B cell (primary cell): ENCODE measurements at regions not wholly inside any gene's neighbourhood (a gene's known extent, or its start where the extent isn't known, plus 50 kb on each side); places are given as distances from the start of the nearest gene placed in this dataset.

Source experiments
- ATAC-seq: fragments of 200-7000 bp; cut with Tn5 transposase; one replicate; pipeline ENCODE4 v1.10.0; 2021; ENCODE audit warnings: low read depth, mild to moderate bottlenecking, moderate number of reproducible peaks, moderate library complexity
- CTCF ChIA-PET: fragments of 350-600 bp; sonication (Branson Sonifier 250); formaldehyde crosslinking; loops from one replicate; lab custom pipeline; 2021; ENCODE audit warnings: antibody characterized with exemption, inconsistent platforms; lab: Charles Lee
- POLR2A ChIA-PET: fragments of 350-600 bp; sonication (Branson Sonifier 250); formaldehyde crosslinking; loops from one replicate; lab custom pipeline; 2021; ENCODE audit warnings: antibody characterized with exemption; lab: Charles Lee
- DNase-seq: peaks from one replicate; pipeline ENCODE4 v3.0.0; 2013
- H2AFZ ChIP-seq: 2 replicates; pipeline ENCODE4 v1.6.1; 2012; ENCODE audit warnings: mild to moderate bottlenecking, low read depth, low read length; ENCODE audit not compliant: insufficient read depth, poor library complexity, severe bottlenecking
- H3K27ac ChIP-seq, 2 donors: 1 replicate in 1 of 2; 2 replicates in 1 of 2; pipeline ENCODE4 v1.5.1; 2012 to 2013; ENCODE audit warnings: low read length in 2 of 2, mild to moderate bottlenecking in 2 of 2, moderate library complexity in 1 of 2
- H3K27me3 ChIP-seq, 4 experiments: fragments of 200-600 bp in 1 of 4; sonication (generic) in 1 of 4; replicated peaks in 1 of 4; 1 replicate in 2 of 4; 2 replicates in 2 of 4; pipeline versions ENCODE4 v1.6.1 to v1.7.0; 2013 to 2016; ENCODE audit warnings: low read length in 3 of 4, mild to moderate bottlenecking in 2 of 4, mixed read lengths in 1 of 4, moderate library complexity in 1 of 4; ENCODE audit not compliant: insufficient read depth in 4 of 4, control insufficient read depth in 3 of 4; ENCODE audit errors: control extremely low read depth in 1 of 4
- H3K36me3 ChIP-seq, 2 experiments: replicated peaks in 1 of 2; 1 replicate in 1 of 2; 2 replicates in 1 of 2; pipeline versions ENCODE4 v1.6.1 to v1.7.1; 2013; ENCODE audit warnings: low read length in 1 of 2; ENCODE audit not compliant: insufficient read depth in 2 of 2, control insufficient read depth in 1 of 2; ENCODE audit errors: control extremely low read depth in 1 of 2, extremely low read depth in 1 of 2
- H3K4me1 ChIP-seq, 2 donors: fragments of 200-600 bp in 1 of 2; sonication (generic) in 1 of 2; 1 replicate in 1 of 2; 2 replicates in 1 of 2; pipeline versions ENCODE4 v1.5.1 to v1.6.1; 2013 to 2017; ENCODE audit warnings: low read length in 2 of 2; ENCODE audit not compliant: control insufficient read depth in 2 of 2, insufficient read depth in 2 of 2
- H3K4me2 ChIP-seq: replicated peaks from 2 replicates; pipeline ENCODE3; 2012; ENCODE audit warnings: mild to moderate bottlenecking, low read depth, low read length; ENCODE audit not compliant: poor library complexity, severe bottlenecking
- H3K4me3 ChIP-seq, 5 experiments: fragments of 200-600 bp in 1 of 5; sonication (generic) in 1 of 5; 1 replicate in 3 of 5; 2 replicates in 2 of 5; pipeline versions ENCODE4 v1.5.1 to v1.7.0; 2011 to 2016; ENCODE audit warnings: low read length in 4 of 5, mild to moderate bottlenecking in 4 of 5, low read depth in 2 of 5, control low read depth in 1 of 5, moderate library complexity in 1 of 5; ENCODE audit not compliant: insufficient read depth in 1 of 5; ENCODE audit errors: control extremely low read depth in 1 of 5, extremely low read depth in 1 of 5
- H3K79me2 ChIP-seq: fragments of 200-600 bp; sonication (generic); one replicate; pipeline ENCODE4 v1.6.0; 2016; ENCODE audit warnings: low read length; ENCODE audit not compliant: control insufficient read depth, insufficient read depth
- H3K9ac ChIP-seq: fragments of 200-600 bp; sonication (generic); 2 replicates; pipeline ENCODE4 v1.6.1; 2017; ENCODE audit warnings: mild to moderate bottlenecking, low read length, moderate library complexity
- H3K9me3 ChIP-seq, 3 donors: one replicate each; pipeline versions ENCODE4 v1.6.1 to v1.7.1; 2013; ENCODE audit warnings: low read length in 2 of 3; ENCODE audit not compliant: control insufficient read depth in 2 of 3, insufficient read depth in 1 of 3; ENCODE audit errors: control extremely low read depth in 1 of 3
- H4K20me1 ChIP-seq: 2 replicates; pipeline ENCODE4 v1.6.0; 2012; ENCODE audit warnings: mild to moderate bottlenecking, low read length; ENCODE audit not compliant: insufficient read depth, control insufficient read depth, poor library complexity, severe bottlenecking
- H3K27ac Mint-ChIP-seq: one replicate; pipeline ENCODE4 v1.8.0; 2021; ENCODE audit warnings: mixed read lengths
- H3K27me3 Mint-ChIP-seq: one replicate; pipeline ENCODE4 v1.8.0; 2021; ENCODE audit warnings: mixed read lengths
- H3K4me1 Mint-ChIP-seq: one replicate; pipeline ENCODE4 v1.8.0; 2021; ENCODE audit warnings: mixed read lengths
- H3K4me3 Mint-ChIP-seq: one replicate; pipeline ENCODE4 v1.8.0; 2021; ENCODE audit warnings: mixed read lengths
- H3K9me3 Mint-ChIP-seq: one replicate; pipeline ENCODE4 v1.8.0; 2022; ENCODE audit warnings: mixed read lengths; ENCODE audit not compliant: insufficient read depth
- EZH2 ChIP-seq: IDR thresholded peaks from 2 replicates; pipeline ENCODE4 v1.6.1; 2012; ENCODE audit warnings: borderline replicate concordance, low read depth, mild to moderate bottlenecking, moderate library complexity, low read length; ENCODE audit not compliant: insufficient read depth, poor library complexity, severe bottlenecking
- WGBS: methylation state at CpG from one replicate; pipeline ENCODE4 v1.1.5; 2013; ENCODE audit warnings: missing lambda C conversion rate; ENCODE audit not compliant: insufficient coverage; 5-methylcytosine and 5-hydroxymethylcytosine counted together
- intact Hi-C: fragments of 100-400 bp; cut with micrococcal nuclease; formaldehyde crosslinking; loops from one replicate; pipeline ENCODE4 v1.10.0; 2022
- TF ChIP-seq, protein P1 (sequence below): fragments of 200-600 bp; IDR thresholded peaks from one replicate; pipeline ENCODE4 v1.8.0; 2022; ENCODE audit warnings: antibody characterized with exemption, mild to moderate bottlenecking

DNA sequence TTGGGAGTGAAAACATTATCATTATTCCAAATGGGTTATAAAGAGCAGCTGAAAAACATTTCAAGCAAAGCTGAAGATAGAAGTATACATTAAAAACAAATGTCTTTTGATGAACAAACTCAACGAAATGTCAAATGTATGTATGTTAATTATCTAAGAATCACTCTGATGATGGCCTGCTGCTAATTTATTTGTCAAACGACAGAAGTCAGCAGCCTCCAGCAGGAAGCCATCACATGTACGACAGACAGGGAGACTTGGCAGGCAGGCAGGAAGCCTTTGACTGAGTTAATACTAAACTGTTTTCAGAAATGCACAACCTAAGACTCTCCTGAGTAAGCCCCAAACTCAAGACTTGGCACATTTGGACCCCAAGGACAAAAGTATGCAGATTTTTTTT, 491.1 kb downstream of the ZNF385D start:
- H3K4me2 ChIP-seq: no peak overlapping the region
- no peaks in the 10 kb centered on the region for H3K4me1 Mint-ChIP-seq
- H3K4me3 ChIP-seq: no peak overlapping the region
- H3K9me3 Mint-ChIP-seq: peaks cover 4% of the 10 kb centered on the region
- no peaks in the 10 kb centered on the region for H3K4me1 ChIP-seq
- no peaks in the 10 kb centered on the region for H3K79me2 ChIP-seq
- no peak overlapping the region for H2AFZ ChIP-seq
- no peak overlapping the region for H3K4me3 Mint-ChIP-seq
- no peaks in the 10 kb centered on the region for H3K36me3 ChIP-seq
- H3K9me3 ChIP-seq: peaks cover 0 to 4% (median 2%) of the 10 kb centered on the region in 3 donors
- POLR2A ChIA-PET: no interaction called here
- no peaks in the 10 kb centered on the region for H3K27me3 ChIP-seq
- H4K20me1 ChIP-seq: no peaks in the 10 kb centered on the region
- CTCF ChIA-PET: no interaction called here
- TF ChIP-seq EZH2: no peak
- TF ChIP-seq, protein P1, sequence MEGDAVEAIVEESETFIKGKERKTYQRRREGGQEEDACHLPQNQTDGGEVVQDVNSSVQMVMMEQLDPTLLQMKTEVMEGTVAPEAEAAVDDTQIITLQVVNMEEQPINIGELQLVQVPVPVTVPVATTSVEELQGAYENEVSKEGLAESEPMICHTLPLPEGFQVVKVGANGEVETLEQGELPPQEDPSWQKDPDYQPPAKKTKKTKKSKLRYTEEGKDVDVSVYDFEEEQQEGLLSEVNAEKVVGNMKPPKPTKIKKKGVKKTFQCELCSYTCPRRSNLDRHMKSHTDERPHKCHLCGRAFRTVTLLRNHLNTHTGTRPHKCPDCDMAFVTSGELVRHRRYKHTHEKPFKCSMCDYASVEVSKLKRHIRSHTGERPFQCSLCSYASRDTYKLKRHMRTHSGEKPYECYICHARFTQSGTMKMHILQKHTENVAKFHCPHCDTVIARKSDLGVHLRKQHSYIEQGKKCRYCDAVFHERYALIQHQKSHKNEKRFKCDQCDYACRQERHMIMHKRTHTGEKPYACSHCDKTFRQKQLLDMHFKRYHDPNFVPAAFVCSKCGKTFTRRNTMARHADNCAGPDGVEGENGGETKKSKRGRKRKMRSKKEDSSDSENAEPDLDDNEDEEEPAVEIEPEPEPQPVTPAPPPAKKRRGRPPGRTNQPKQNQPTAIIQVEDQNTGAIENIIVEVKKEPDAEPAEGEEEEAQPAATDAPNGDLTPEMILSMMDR: no peak
- no peak overlapping the region for H3K9ac ChIP-seq
- H3K27me3 Mint-ChIP-seq: no peaks in the 10 kb centered on the region
- 11% methylated on average over 2 of the region's 3 CpGs for WGBS
- no peak overlapping the region for H3K27ac ChIP-seq
- intact Hi-C loops: no loop called here
- DNase-seq (no peak), ATAC-seq (no peak)
- no peak overlapping the region for H3K27ac Mint-ChIP-seq

- Histone ChIP-seq H3K36me3 (no peaks in the 10 kb centered on the region), H3K27me3 (no peaks in the 10 kb centered on the region), H3K4me3 (no peak overlapping the region), H3K9ac (no peak overlapping the region), H3K4me1 (no peaks in the 10 kb centered on the region), H3K27ac (no peak overlapping the region), H3K79me2 (no peaks in the 10 kb centered on the region), H4K20me1 (no peaks in the 10 kb centered on the region), H3K9me3 (peaks cover 0 to 4% (median 2%) of the 10 kb centered on the region in 3 donors), H3K4me2 (no peak overlapping the region), H2AFZ (no peak overlapping the region)
- H3K27ac Mint-ChIP-seq: no peak overlapping the region
- WGBS: no CpG with 5 or more reads among the region's 1 CpG
- TF ChIP-seq, protein P1: no peak
- no peak for TF ChIP-seq EZH2
- no peaks in the 10 kb centered on the region for H3K4me1 Mint-ChIP-seq
- peaks cover 4% of the 10 kb centered on the region for H3K9me3 Mint-ChIP-seq
- no peak for ATAC-seq
- intact Hi-C loops: no loop called here
- no peak for DNase-seq
- no peaks in the 10 kb centered on the region for H3K27me3 Mint-ChIP-seq
- H3K4me3 Mint-ChIP-seq: no peak overlapping the region
- ChIA-PET POLR2A (no interaction called here), CTCF (no interaction called here)
Observed at GRCh38 chr3:21256932-21257331, 494.1 kb downstream of the ZNF385D start.
